ENCODE measurements at regions not wholly inside any gene's neighbourhood (a gene's known extent, or its start where the extent isn't known, plus 50 kb on each side); places are given as distances from the start of the nearest gene placed in this dataset.

DNA sequence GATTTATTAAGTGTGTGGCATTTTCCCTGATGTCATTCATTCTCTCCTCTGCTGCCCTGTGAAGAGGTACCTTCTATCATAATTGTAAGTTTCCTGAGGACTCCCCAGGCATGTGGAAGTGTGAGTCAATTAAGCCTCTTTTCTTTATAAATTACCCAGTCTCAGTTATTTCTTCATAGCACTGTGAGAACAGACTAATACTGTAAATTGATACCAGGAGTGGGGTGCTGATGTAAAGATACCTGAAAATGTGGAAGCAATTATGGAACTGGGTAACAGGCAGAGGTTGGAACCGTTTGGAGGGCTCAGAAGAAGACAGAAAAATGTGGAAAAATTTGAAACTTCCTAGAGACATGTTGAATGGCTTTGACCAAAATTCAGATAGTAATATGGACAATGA, 711.8 kb upstream of the GRM3 start:
- TF ChIP-seq CEBPB (IDR thresholded peaks at IDR 0.05) (no peak), RAD21 (IDR thresholded peaks at IDR 0.05; ENCODE audit: low read depth) (no peak), TCF12 (IDR thresholded peaks at IDR 0.05; ENCODE audit: low read depth) (no peak), TAF1 (IDR thresholded peaks at IDR 0.05; ENCODE audit: low read depth) (no peak), CREB1 (IDR thresholded peaks at IDR 0.05; ENCODE audit: low read depth) (no peak)
- TF ChIP-seq, protein P1, sequence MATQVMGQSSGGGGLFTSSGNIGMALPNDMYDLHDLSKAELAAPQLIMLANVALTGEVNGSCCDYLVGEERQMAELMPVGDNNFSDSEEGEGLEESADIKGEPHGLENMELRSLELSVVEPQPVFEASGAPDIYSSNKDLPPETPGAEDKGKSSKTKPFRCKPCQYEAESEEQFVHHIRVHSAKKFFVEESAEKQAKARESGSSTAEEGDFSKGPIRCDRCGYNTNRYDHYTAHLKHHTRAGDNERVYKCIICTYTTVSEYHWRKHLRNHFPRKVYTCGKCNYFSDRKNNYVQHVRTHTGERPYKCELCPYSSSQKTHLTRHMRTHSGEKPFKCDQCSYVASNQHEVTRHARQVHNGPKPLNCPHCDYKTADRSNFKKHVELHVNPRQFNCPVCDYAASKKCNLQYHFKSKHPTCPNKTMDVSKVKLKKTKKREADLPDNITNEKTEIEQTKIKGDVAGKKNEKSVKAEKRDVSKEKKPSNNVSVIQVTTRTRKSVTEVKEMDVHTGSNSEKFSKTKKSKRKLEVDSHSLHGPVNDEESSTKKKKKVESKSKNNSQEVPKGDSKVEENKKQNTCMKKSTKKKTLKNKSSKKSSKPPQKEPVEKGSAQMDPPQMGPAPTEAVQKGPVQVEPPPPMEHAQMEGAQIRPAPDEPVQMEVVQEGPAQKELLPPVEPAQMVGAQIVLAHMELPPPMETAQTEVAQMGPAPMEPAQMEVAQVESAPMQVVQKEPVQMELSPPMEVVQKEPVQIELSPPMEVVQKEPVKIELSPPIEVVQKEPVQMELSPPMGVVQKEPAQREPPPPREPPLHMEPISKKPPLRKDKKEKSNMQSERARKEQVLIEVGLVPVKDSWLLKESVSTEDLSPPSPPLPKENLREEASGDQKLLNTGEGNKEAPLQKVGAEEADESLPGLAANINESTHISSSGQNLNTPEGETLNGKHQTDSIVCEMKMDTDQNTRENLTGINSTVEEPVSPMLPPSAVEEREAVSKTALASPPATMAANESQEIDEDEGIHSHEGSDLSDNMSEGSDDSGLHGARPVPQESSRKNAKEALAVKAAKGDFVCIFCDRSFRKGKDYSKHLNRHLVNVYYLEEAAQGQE (IDR thresholded peaks at IDR 0.05; ENCODE audit: low read depth): no peak

All from Ishikawa (cell line).